VCaP (cell line): ENCODE measurements at regions not wholly inside any gene's neighbourhood (a gene's known extent, or its start where the extent isn't known, plus 50 kb on each side); places are given as distances from the start of the nearest gene placed in this dataset.
"Not testable (repeated sequence)": the region's sequence is repeated elsewhere in the genome, so short reads cannot be mapped to it uniquely, and the experiment has no call there.

Experiments
- H3K27ac ChIP-seq: fragments of 450-650 bp; 2 replicates; pipeline ENCODE4 v1.5.1; 2017
- CTCF ChIP-seq: fragments of 450-650 bp; conservative IDR thresholded peaks from 2 replicates; pipeline ENCODE4 v1.5.1; 2017; ENCODE audit warnings: mild to moderate bottlenecking, moderate library complexity

- no peak overlapping the region for H3K27ac ChIP-seq
- TF ChIP-seq CTCF: no peak
Measured at GRCh38 chr10:25831080-25831479, 102.9 kb upstream of the MYO3A start.

DNA sequence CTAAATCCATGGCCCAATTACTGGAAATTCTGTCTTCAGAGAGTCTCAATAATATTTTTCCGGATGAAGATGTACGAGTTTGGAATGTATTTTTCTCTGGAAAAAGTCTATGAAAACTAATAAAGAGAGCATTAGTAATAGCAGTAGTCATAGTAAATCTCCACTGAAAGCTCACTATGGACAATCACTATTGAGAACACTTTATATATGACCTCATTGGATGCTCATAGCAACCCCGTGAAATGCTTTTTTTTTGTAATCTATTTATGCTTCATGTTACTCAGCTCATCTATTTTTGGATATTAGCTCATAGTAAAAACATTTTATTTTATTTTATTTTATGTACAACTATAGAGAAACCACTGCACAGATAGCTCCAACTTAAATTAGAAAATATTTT, 94.3 kb upstream of the MYO3A start:
- no peak overlapping the region for H3K27ac ChIP-seq
- no peak for TF ChIP-seq CTCF

DNA sequence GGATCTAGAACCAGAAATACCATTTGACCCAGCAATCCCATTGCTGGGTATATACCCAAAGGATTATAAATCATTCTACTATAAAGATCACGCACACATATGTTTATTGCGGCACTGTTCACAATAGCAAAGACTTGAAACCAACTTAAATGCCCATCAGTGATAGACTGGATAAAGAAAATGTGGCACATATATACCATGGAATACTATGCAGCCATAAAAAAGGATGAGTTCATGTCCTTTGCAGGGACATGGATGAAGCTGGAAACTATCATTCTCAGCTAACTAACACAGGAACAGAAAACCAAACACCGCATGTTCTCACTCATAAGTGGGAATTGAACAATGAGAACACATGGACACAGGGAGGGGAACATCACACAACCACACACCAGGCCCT, 93.2 kb upstream of the MYO3A start:
- not testable (repeated sequence) for H3K27ac ChIP-seq

DNA sequence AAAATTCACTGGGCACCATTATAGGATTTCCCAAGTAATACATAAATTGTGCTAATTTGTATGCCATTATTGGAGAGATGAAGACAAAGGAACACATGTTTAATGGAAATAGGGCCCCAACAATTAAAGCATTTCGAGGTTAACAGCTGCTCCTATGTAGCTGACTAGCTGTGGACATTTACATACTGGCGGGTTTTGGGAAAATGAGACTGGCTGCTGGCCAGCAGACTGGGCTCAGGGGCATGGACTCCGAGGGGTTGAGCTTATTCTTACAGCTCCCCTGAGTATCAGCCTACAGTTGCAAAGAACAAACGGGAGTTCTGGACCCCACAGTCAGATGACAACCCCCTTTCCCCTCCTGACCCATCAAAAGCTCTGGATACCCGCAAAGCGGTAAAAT, 91.9 kb upstream of the MYO3A start:
- no peak overlapping the region for H3K27ac ChIP-seq
- no peak for TF ChIP-seq CTCF

DNA sequence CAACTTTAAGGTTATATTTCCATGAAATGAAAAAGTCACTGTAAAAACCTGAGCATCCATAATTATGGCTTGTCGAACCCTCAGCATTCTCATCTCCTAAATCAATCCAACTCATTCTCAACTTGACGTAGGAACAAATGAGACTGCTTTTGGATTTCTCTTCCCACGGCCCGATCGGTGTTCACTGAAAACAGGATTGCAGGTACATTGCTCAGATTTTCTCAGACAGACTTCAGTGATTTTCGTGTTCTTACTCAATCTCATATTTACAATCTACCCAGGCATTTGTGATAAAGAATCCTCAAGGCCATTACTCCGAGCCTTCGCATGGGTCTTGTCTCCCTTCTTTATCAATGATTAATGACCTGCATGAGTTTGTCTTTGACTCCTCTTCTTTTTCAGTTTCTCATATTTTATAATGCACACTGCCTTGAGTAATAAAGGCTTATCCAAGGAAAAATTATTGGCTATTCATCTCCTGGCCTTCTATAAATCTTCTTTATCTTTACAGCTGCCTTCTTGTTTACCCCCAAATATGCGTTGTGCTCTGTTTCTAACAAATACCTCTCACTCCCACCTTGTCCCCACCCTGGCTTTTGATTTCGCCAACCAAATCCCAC, 90.4 kb upstream of the MYO3A start:
- TF ChIP-seq CTCF: no peak
- H3K27ac ChIP-seq: no peak overlapping the region

DNA sequence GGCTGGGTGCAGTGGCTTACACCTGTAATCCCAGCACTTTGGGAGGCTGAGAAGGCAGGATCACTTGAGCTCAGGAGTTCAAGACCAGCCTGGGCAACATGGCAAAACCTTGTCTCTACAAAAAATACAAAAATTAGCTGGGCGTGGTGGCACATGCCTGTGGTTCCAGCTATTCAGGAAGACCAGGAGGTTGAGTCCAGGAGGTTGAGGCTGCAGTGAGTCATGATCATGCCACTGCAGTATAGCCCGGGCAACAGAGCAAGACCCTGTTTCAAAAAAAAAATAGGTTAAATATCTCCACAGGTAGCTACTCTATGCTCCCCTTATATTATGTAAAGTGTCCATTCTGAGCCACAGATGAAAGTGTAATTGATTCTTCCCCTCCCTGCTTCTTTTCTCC, 89.3 kb upstream of the MYO3A start:
- H3K27ac ChIP-seq: not testable (repeated sequence)

DNA sequence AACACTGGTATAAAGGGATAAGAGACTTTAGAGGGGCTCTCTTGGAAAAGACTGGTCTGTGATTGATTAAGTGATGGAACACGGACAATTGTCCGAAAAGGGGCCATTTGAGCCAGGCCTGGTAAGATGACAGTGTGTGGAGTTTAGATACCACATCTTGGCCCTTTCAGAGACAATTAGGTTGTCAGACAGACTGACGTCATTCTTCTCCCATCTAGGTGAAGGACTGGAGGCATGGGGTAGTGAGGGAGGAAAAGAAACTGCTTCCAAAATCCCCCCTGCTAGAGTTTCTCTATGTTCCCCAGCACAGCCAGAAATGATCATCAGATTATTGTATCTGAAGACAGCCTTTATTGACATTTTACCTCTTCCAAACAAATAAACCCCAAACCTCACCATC, 84.8 kb upstream of the MYO3A start:
- H3K27ac ChIP-seq: no peak overlapping the region
- TF ChIP-seq CTCF: no peak

GRCh38 chr10:25849988-25850387, 84.0 kb upstream of the MYO3A start:
- no peak for TF ChIP-seq CTCF
- H3K27ac ChIP-seq: no peak overlapping the region

DNA sequence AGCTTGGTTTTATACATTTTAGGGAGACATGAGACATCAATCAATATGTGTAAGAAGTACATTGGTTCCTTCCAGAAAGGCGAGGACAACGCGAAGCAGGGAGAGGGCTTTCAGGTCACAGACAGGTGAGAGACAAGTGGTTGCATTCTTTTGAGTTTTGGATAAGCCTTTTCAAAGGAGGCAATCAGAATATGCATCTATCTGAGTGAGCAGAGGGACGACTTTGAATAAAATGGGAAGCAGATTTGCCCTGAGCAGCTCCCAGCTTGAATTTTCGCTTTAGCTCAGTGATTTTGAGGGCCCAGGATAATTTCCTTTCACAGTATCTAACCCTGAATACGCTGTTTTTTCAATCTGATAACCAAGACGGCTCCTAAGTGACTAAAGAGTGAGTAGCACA, 82.5 kb upstream of the MYO3A start:
- no peak overlapping the region for H3K27ac ChIP-seq
- no peak for TF ChIP-seq CTCF
